Suppressor macrophage treated with lipopolysaccharide for 4 hours (primary cell): ENCODE measurements at regions not wholly inside any gene's neighbourhood (a gene's known extent, or its start where the extent isn't known, plus 50 kb on each side); places are given as distances from the start of the nearest gene placed in this dataset.
"Not testable (repeated sequence)": the region's sequence is repeated elsewhere in the genome, so short reads cannot be mapped to it uniquely, and the experiment has no call there.

Source experiments
- DNase-seq: peaks from one replicate; pipeline ENCODE4 v3.0.0-alpha.2; 2020

- no peak for DNase-seq
Observed at GRCh38 chr5:103902893-103903292, 340.3 kb upstream of the NUDT12 start.

GRCh38 chr5:103901885-103902284, 339.3 kb upstream of the NUDT12 start:
- no peak for DNase-seq

GRCh38 chr5:103896593-103896992, 334.0 kb upstream of the NUDT12 start:
- no peak for DNase-seq

- DNase-seq: no peak
Observed at GRCh38 chr5:103895738-103896137, 333.1 kb upstream of the NUDT12 start.

GRCh38 chr5:103894882-103895281, 332.3 kb upstream of the NUDT12 start:
- DNase-seq: no peak

- no peak for DNase-seq
Observed at GRCh38 chr5:103891151-103891550, 328.6 kb upstream of the NUDT12 start.

- no peak for DNase-seq
Observed at GRCh38 chr5:103890313-103890712, 327.7 kb upstream of the NUDT12 start.

GRCh38 chr5:103889500-103890209, 327.1 kb upstream of the NUDT12 start:
- no peak for DNase-seq

- no peak for DNase-seq
Observed at GRCh38 chr5:103886826-103887225, 324.2 kb upstream of the NUDT12 start.

GRCh38 chr5:103883143-103883542, 320.6 kb upstream of the NUDT12 start:
- no peak for DNase-seq

GRCh38 chr5:103881560-103881959, 319.0 kb upstream of the NUDT12 start:
- DNase-seq: no peak

GRCh38 chr5:103867857-103868598, 305.4 kb upstream of the NUDT12 start:
- DNase-seq: no peak

GRCh38 chr5:103866169-103866568, 303.6 kb upstream of the NUDT12 start:
- no peak for DNase-seq

- DNase-seq: no peak
Observed at GRCh38 chr5:103862398-103862797, 299.8 kb upstream of the NUDT12 start.

GRCh38 chr5:103860327-103860726, 297.7 kb upstream of the NUDT12 start:
- DNase-seq: no peak

- not testable (repeated sequence) for DNase-seq
Observed at GRCh38 chr5:103858367-103858766, 295.8 kb upstream of the NUDT12 start.

GRCh38 chr5:103851091-103851490, 288.5 kb upstream of the NUDT12 start:
- DNase-seq: no peak

GRCh38 chr5:103849934-103850333, 287.3 kb upstream of the NUDT12 start:
- DNase-seq: no peak

- DNase-seq: no peak
Observed at GRCh38 chr5:103847060-103847459, 284.5 kb upstream of the NUDT12 start.

- no peak for DNase-seq
Observed at GRCh38 chr5:103842936-103843335, 280.3 kb upstream of the NUDT12 start.

GRCh38 chr5:103840600-103840999, 278.0 kb upstream of the NUDT12 start:
- DNase-seq: no peak

- no peak for DNase-seq
Observed at GRCh38 chr5:103834216-103834615, 271.6 kb upstream of the NUDT12 start.

GRCh38 chr5:103829585-103829984, 267.0 kb upstream of the NUDT12 start:
- no peak for DNase-seq

- no peak for DNase-seq
Observed at GRCh38 chr5:103827976-103828375, 265.4 kb upstream of the NUDT12 start.

GRCh38 chr5:103821361-103821760, 258.8 kb upstream of the NUDT12 start:
- no peak for DNase-seq
